Natural killer cell treated with Interleukin-12 subunit alpha and Interleukin-12 subunit beta and Interleukin-15 and Interleukin-18, amount 100 ng/mL, for 72 hours (primary cell): ENCODE measurements at regions not wholly inside any gene's neighbourhood (a gene's known extent, or its start where the extent isn't known, plus 50 kb on each side); places are given as distances from the start of the nearest gene placed in this dataset.

Experiments used
- ATAC-seq, 2 donors: fragments of 150-1000 bp; cut with Tn5 transposase in 1 of 2; sonication (Bioruptor Pico), chemical (Tn5 transposase) in 1 of 2; 2 replicates each; pipeline ENCODE4 v1.10.0; 2021
- DNase-seq: peaks from one replicate; pipeline ENCODE4 v3.0.0; 2022; ENCODE audit warnings: low spot score
- H3K27ac Mint-ChIP-seq, 2 donors: 1 replicate in 1 of 2; 2 replicates in 1 of 2; pipeline ENCODE4 v1.8.0; 2022; ENCODE audit warnings: mixed read lengths in 2 of 2, mild to moderate bottlenecking in 1 of 2, moderate library complexity in 1 of 2
- H3K27me3 Mint-ChIP-seq, 2 donors: 1 replicate in 1 of 2; 2 replicates in 1 of 2; pipeline ENCODE4 v1.8.0; 2022; ENCODE audit warnings: mixed read lengths in 2 of 2
- H3K36me3 Mint-ChIP-seq: one replicate; pipeline ENCODE4 v1.8.0; 2022; ENCODE audit warnings: mixed read lengths
- H3K4me1 Mint-ChIP-seq, 2 donors: 1 replicate in 1 of 2; 2 replicates in 1 of 2; pipeline ENCODE4 v1.8.0; 2022; ENCODE audit warnings: low read depth in 2 of 2, mixed read lengths in 2 of 2, mild to moderate bottlenecking in 1 of 2
- H3K4me3 Mint-ChIP-seq: one replicate; pipeline ENCODE4 v1.8.0; 2022; ENCODE audit warnings: mixed read lengths
- H3K9me3 Mint-ChIP-seq: 2 replicates; pipeline ENCODE4 v1.8.0; 2022; ENCODE audit warnings: mixed read lengths

DNA sequence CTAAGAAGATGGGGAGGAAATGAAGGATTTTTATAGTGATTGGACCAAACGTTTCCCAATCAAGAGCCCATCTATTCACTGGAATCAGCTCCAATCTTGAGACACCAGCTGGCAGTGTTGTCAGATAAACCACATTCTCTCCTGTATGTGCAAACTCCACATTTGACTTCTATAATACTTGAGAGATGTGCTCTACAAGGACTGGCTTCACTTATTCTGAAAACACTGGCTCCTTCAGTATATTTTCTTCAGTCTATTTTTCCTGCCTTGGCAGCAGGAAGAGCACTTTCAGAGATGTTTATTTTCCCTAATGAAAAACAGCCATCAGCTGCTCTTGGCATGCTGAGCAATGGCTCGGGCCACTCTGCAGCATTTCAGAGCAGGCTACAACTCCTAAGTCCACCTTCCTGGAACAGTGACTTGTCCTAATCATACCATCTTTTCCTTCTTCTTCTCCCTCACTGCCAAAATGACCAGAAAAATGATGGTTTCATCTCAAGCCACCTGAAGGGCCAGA, 96.9 kb upstream of the FSTL4 start:
- no peaks in the 10 kb centered on the region for H3K36me3 Mint-ChIP-seq
- H3K4me3 Mint-ChIP-seq = no peak overlapping the region
- DNase-seq (no peak), ATAC-seq (no peak)
- no peaks in the 10 kb centered on the region for H3K4me1 Mint-ChIP-seq
- no peak overlapping the region for H3K27ac Mint-ChIP-seq
- peaks cover 3 to 7% of the 10 kb centered on the region in 2 donors for H3K27me3 Mint-ChIP-seq
- H3K9me3 Mint-ChIP-seq = no peaks in the 10 kb centered on the region

DNA sequence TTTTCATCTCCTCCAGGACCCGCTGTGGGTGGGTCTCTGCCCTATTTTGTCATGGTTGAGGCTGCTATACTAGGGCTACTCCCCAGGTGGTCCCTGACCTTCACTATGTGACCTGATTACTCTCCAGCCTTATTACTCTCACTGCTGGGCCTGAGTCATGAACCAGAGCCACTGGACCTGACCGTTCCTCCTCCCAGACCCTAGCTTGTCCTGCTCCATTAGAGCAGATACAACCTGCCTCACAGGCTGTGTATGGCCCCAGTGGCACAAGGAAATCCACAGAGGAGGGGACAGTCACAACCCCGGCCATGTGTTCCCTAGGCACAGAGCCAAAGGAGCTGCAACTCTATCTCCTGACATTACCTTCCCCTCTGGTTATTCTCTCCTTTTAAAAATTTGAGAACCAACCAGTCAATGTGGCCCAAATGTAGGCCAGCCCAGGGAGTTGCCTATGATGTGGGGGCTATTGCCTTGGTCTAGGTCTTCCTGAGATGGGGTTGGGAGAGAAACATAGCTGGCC, 96.0 kb upstream of the FSTL4 start:
- H3K27me3 Mint-ChIP-seq = peaks cover 3 to 7% of the 10 kb centered on the region in 2 donors
- ATAC-seq = no peak
- no peak overlapping the region for H3K4me3 Mint-ChIP-seq

DNA sequence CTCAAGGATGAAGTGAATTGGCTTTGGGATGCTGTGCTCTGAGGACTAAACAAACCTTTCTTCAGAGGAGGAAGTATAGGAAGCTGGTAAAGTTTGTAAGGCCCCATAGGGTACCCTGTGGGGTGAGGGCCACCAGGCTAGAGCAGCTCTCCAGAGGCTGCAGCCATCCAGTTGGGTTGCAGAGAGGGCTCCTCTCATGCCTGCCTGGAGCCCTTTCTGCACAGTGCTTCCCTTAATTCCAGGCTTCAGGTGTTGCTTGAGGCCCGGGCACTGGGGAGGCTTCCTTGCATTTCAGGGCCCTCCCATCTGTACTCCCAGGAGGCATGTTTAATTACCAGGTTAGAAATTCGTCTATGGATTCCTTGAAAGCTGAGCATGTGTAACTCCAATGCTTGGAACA, 95.3 kb upstream of the FSTL4 start:
- no peak overlapping the region for H3K27ac Mint-ChIP-seq
- no peaks in the 10 kb centered on the region for H3K36me3 Mint-ChIP-seq
- no peak overlapping the region for H3K4me3 Mint-ChIP-seq
- peaks cover 3 to 7% of the 10 kb centered on the region in 2 donors for H3K27me3 Mint-ChIP-seq
- no peaks in the 10 kb centered on the region for H3K9me3 Mint-ChIP-seq
- ATAC-seq (no peak), DNase-seq (no peak)
- H3K4me1 Mint-ChIP-seq = no peaks in the 10 kb centered on the region

More for the DNA sequence above, 96.0 kb upstream of the FSTL4 start:
- no peaks in the 10 kb centered on the region for H3K9me3 Mint-ChIP-seq
- no peak overlapping the region for H3K27ac Mint-ChIP-seq
- H3K36me3 Mint-ChIP-seq = no peaks in the 10 kb centered on the region
- no peak for DNase-seq
- H3K4me1 Mint-ChIP-seq = no peaks in the 10 kb centered on the region

DNA sequence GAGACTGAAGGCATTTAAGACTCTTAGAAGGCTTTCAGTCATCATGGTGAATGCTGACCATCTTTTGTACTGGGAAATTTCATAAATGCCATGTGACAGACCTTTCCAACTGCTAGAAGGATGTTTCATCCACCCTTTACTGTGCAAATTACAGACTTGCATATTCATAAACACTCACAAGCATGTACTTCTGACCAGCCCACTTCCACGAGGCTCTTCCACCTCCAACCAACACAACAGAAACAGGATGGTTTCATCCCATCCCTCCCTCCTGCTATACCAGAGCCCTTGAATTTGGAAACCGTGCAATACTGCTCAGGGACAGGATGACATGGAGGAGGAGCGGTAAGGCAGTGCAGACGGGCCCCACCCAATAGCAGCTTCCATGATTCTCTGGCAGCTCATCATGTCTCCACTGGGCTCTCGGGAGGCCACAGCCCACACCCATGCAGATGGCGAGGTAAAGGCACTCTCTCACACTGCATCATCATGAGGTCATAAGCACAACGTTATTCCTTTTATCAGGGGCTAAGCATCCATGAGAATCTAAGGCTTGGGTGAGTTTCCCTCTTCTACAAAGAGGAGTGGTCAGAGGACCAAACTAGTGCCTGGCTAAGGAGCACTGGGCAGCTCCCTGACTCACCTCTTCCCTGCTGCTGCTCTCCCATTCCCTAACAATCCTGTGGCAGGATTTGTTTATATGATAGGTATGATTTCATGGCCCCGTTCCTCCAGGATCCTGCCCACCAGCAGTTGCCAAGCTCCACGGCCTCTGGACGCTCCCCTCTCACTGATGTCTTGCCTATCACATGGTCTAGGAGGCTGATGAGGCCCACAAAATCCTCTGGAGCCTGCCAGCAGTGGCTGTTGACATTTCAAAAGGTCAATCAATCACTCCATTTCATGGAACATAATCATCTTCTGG, 94.4 kb upstream of the FSTL4 start:
- no peak overlapping the region for H3K27ac Mint-ChIP-seq
- no peaks in the 10 kb centered on the region for H3K4me1 Mint-ChIP-seq
- H3K36me3 Mint-ChIP-seq = no peaks in the 10 kb centered on the region
- no peak for DNase-seq
- H3K9me3 Mint-ChIP-seq = no peaks in the 10 kb centered on the region
- peaks cover 3 to 7% of the 10 kb centered on the region in 2 donors for H3K27me3 Mint-ChIP-seq
- ATAC-seq = no peak
- no peak overlapping the region for H3K4me3 Mint-ChIP-seq

DNA sequence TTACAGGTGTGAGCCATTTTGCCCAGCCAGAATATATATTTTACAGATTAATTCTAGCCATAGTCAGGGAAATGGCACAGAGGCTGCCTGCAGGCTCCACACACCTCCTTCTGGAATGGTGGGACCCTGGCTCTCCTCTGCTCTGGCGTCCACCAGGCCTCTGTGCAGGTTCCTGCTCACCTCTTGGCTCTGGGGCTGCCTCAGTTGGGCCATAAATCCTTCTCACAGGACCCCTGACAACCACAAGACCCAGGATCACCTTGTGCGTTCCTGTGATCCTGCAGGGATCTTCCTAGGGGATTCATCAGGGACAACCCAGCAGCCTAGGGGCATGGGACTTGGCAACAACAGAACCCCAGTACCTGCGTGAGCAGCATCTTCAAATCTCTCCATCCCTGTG, 93.0 kb upstream of the FSTL4 start:
- Mint-ChIP-seq H3K4me1 (peaks cover under 1 to 2% of the 10 kb centered on the region in 2 donors), H3K9me3 (peaks cover under 1% of the 10 kb centered on the region), H3K27me3 (peaks cover 2 to 3% of the 10 kb centered on the region in 2 donors), H3K4me3 (no peak overlapping the region), H3K27ac (no peak overlapping the region), H3K36me3 (no peaks in the 10 kb centered on the region)
- no peak for DNase-seq
- ATAC-seq = no peak

DNA sequence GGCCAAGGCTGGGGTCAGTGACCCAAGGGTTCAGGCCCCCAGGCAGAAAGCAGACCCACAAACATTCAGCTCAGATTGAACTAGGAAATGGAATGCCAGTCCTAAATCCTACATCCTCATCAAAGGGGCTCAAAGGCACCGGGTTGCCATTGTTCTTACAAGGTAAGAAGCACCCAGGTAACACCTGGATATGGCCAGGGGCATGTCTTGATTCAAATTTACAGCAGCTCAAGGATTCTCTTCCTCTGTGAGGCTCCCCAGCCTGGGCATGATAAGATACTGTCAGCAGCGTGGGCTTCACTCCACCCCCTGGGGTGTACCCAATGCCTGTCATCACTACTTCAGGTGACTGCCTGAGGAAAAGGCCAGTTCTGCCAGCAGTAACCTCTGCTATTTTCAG, 92.1 kb upstream of the FSTL4 start:
- Mint-ChIP-seq H3K4me3 (no peak overlapping the region), H3K9me3 (peaks cover 4% of the 10 kb centered on the region), H3K27me3 (no peaks in the 10 kb centered on the region), H3K36me3 (no peaks in the 10 kb centered on the region), H3K4me1 (peaks cover 3 to 6% of the 10 kb centered on the region in 2 donors), H3K27ac (no peak overlapping the region)
- no peak for ATAC-seq
- DNase-seq = no peak

DNA sequence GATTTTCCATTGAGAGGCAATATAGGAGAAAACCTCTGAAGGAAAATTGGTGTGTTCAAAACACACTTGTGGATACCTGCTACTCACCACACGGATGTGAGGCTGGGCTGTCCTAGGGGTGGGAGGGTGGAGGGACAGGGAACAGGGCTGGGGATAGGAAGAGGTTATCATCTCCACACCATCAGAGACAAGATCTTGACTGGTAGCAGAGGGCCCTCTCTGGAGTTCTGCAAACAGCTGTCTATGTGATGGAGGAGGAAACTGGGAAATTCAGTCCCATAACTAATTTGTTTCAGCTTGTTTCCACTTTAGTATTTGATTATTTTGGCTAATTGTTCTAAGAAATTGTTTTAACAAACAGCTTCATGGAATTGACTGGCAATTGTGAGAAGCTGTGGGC, 91.6 kb upstream of the FSTL4 start:
- peaks cover 4% of the 10 kb centered on the region for H3K9me3 Mint-ChIP-seq
- ATAC-seq (no peak), DNase-seq (no peak)
- peaks cover 3 to 6% of the 10 kb centered on the region in 2 donors for H3K4me1 Mint-ChIP-seq
- no peaks in the 10 kb centered on the region for H3K27me3 Mint-ChIP-seq
- no peaks in the 10 kb centered on the region for H3K36me3 Mint-ChIP-seq
- no peak overlapping the region for H3K4me3 Mint-ChIP-seq
- no peak overlapping the region for H3K27ac Mint-ChIP-seq

DNA sequence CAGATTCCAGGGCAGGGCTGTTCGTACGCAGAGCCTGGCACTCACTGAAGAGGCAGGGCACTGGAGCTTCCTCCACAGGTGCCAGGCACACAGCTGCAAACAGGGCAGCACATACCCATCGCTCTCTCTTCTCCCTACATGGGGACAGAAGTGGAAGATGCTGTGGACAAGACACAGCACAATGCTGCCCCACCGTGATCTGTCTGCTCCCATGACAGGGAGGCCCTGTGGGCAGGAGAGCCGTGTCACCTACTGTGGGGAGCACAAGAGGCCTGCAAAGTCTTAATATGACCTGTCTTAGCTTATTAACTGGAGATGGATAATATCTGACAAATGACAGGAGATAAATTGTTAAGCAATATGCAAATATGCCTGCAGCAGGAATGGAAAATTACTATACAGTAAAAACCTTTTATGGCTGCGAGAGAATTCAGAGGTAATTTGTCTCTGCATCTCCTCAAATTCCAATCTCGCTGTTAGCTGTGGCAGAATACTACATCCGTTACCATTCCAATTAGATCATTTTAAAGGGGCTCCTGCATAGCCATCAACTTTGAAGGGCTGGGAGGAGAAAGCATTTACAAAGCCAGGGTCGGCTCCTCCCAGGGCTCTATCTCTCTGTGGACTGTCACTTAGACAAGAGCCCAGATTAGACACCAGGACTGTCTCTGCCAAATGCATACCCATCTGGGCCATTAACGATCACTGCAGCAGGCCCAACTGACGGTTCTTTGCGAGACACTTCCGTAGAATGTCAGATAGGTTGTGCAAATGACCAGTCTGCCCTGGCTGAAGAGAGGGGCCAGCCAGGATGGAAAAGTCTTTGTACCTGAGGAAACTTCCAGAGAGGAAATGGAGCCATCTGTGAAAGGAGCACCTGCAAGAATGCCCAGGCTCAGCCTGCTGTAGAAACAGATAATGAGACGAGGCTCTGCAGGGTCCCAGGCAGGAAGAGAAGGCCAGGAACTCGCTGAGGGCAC, 90.7 kb upstream of the FSTL4 start:
- Mint-ChIP-seq H3K4me3 (no peak overlapping the region), H3K27ac (no peak overlapping the region), H3K4me1 (peaks cover 3 to 6% of the 10 kb centered on the region in 2 donors), H3K9me3 (peaks cover 4% of the 10 kb centered on the region), H3K36me3 (no peaks in the 10 kb centered on the region), H3K27me3 (no peaks in the 10 kb centered on the region)
- DNase-seq (no peak), ATAC-seq (peak in 1 of 2 donors; percentile 25)

DNA sequence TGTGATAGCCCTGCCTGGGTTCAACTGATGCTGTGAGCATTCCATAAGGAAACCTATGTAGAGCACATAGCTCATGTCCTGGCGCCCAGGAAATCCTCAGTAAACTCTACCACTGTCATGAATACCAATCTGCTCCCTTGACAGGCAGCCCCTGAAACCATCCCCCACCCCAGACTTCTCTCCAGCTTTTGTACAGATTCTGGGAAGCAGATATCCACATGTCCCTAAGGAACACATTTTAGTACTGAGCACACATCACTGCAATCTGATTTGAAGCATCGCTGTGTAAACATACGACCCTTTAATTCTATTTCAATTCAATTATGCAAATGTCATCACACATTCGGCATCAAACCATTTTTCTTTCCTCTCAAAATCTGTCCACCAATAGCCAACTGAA, 89.5 kb upstream of the FSTL4 start:
- Mint-ChIP-seq H3K4me3 (no peak overlapping the region), H3K36me3 (no peaks in the 10 kb centered on the region), H3K27ac (no peak overlapping the region), H3K27me3 (no peaks in the 10 kb centered on the region), H3K4me1 (peaks cover 3 to 6% of the 10 kb centered on the region in 2 donors), H3K9me3 (peaks cover 4% of the 10 kb centered on the region)
- DNase-seq (no peak), ATAC-seq (no peak)

DNA sequence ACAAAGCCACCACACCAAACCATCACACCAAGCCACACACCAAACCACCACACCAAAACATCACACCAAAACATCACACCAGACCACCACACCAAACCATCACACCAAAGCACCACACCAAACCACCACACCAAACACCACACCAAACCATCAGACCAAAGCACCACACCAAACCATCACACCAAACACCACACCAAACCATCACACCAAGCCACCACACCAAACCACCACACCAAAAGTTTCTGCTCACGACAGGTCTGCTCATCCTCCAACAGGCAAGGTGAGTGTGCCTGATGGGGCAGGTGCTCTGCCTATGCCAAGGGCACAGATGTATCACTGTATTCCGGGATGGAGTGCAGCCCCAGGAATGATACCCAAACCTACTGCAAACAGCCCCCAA, 87.9 kb upstream of the FSTL4 start:
- H3K4me3 Mint-ChIP-seq = no peak overlapping the region
- H3K9me3 Mint-ChIP-seq = peaks cover 4% of the 10 kb centered on the region
- H3K27ac Mint-ChIP-seq = no peak overlapping the region
- peaks cover 3 to 6% of the 10 kb centered on the region in 2 donors for H3K4me1 Mint-ChIP-seq
- no peak for DNase-seq
- no peaks in the 10 kb centered on the region for H3K36me3 Mint-ChIP-seq
- H3K27me3 Mint-ChIP-seq = peaks cover 6 to 8% of the 10 kb centered on the region in 2 donors
- ATAC-seq = no peak

DNA sequence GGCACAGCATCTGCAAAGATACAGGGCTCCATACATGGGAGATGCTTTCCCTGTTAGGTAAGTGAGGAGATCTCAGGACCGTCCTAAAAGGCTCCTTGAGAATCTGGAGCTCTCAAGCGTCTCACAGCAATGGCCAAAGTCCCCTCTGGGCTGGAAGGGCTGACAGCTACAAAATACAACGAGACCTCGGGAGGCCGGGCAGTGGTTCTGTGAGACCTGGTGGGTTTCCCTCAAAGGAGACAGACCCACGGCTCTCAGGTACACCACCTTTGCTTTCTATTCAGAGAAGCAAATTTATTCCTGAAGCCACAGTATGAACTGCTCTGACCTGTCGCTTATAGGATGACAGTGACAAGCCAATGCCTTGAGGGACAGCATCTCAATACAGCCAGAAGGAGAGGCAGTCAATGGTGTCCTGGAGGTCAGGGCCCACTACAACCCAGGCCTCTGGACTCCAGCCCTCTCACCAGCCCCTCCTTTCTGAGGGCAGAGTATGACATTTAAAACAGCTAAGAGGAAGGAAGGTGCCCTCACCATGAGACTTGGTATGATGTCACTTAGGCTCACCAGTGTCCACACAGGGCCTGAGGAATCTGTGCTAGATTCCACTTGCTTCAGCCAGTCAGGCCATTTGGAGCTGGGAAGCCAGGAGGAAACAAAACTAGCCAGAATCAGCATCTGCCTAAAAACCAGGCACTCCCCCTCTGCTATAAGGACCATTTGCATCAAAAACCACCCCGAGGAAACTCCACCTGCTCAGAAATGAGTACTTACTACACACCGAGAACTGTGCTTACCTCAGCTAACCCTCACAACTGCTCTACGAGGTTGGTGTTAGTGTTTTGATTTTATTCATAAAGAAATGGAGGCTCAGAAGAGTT, 86.5 kb upstream of the FSTL4 start:
- ATAC-seq = no peak
- no peaks in the 10 kb centered on the region for H3K36me3 Mint-ChIP-seq
- DNase-seq = no peak
- H3K27me3 Mint-ChIP-seq = peaks cover 8 to 9% of the 10 kb centered on the region in 2 donors
- H3K27ac Mint-ChIP-seq = no peak overlapping the region
- H3K4me1 Mint-ChIP-seq = peaks cover 10 to 12% of the 10 kb centered on the region in 2 donors
- H3K9me3 Mint-ChIP-seq = peaks cover 4% of the 10 kb centered on the region
- H3K4me3 Mint-ChIP-seq = no peak overlapping the region

DNA sequence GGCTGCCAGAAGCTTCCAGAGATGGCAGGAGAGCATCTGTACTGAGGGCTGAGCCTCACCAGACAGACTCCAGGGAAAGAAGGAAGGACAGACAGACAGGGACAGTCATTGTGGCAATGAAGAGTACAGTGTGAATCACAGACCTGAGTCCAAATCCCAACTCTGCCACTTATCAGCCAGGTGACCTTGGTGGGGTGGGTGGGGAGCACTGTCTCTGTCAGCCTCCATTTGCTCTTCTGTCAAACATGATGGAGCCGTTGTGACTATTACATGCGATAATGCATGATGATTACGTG, 85.9 kb upstream of the FSTL4 start:
- peaks cover 10 to 12% of the 10 kb centered on the region in 2 donors for H3K4me1 Mint-ChIP-seq
- no peak for DNase-seq
- H3K9me3 Mint-ChIP-seq = peaks cover 4% of the 10 kb centered on the region
- peaks cover 8 to 9% of the 10 kb centered on the region in 2 donors for H3K27me3 Mint-ChIP-seq
- H3K36me3 Mint-ChIP-seq = no peaks in the 10 kb centered on the region
- ATAC-seq = no peak
- H3K27ac Mint-ChIP-seq = no peak overlapping the region
- H3K4me3 Mint-ChIP-seq = no peak overlapping the region
